ENCODE measurements at regions not wholly inside any gene's neighbourhood (a gene's known extent, or its start where the extent isn't known, plus 50 kb on each side); places are given as distances from the start of the nearest gene placed in this dataset.

- Histone ChIP-seq H4K20me1 (ENCODE audit: insufficient read depth, low read length) (no peaks in the 10 kb centered on the region), H3K4ac (ENCODE audit: low read depth, low read length) (no peak overlapping the region), H3K27me3 (ENCODE audit: control insufficient read depth, insufficient read depth, low read length) (no peaks in the 10 kb centered on the region), H3K9me1 (ENCODE audit: insufficient read depth, low read length) (no peaks in the 10 kb centered on the region), H3K14ac (replicated peaks; ENCODE audit: low read depth, low read length) (no peak overlapping the region), H2AFZ (replicated peaks; ENCODE audit: low read length, poor library complexity) (no peak overlapping the region), H2AK5ac (ENCODE audit: low read depth, low read length) (no peak overlapping the region), H2BK5ac (ENCODE audit: low read depth, low read length, poor library complexity, severe bottlenecking) (no peak overlapping the region), H3K23ac (ENCODE audit: low read depth, low read length) (no peak overlapping the region), H4K91ac (ENCODE audit: insufficient read depth, low read depth, low read length) (no peak overlapping the region), H2AK9ac (replicated peaks; ENCODE audit: low read depth, low read length, poor library complexity) (no peak overlapping the region), H2BK15ac (ENCODE audit: low read depth, low read length) (no peak overlapping the region), H2BK120ac (ENCODE audit: low read depth, low read length) (no peak overlapping the region), H3K4me3 (ENCODE audit: insufficient read depth, low read depth, low read length) (no peak overlapping the region), H4K5ac (ENCODE audit: low read depth, low read length) (no peak overlapping the region), H3K36me3 (ENCODE audit: control insufficient read depth, insufficient read depth, low read length) (no peaks in the 10 kb centered on the region), H4K8ac (ENCODE audit: low read depth in 2 of 2, low read length in 2 of 2) (no peak overlapping the region), H3K18ac (ENCODE audit: low read depth, low read length) (no peak overlapping the region), H3K27ac (ENCODE audit: insufficient read depth, low read length) (no peak overlapping the region), H3K56ac (ENCODE audit: extremely low read depth, insufficient read depth, low read length) (no peak overlapping the region), H3K9me3 (ENCODE audit: control insufficient read depth, insufficient read depth, low read length) (peaks cover 2% of the 10 kb centered on the region; the same call in 1 of the 2 replicates), H2BK20ac (ENCODE audit: low read depth, low read length) (no peak overlapping the region), H3K4me2 (ENCODE audit: low read depth, low read length) (no peak overlapping the region), H3K9ac (ENCODE audit: low read depth, low read length) (no peak overlapping the region), H3K79me1 (ENCODE audit: low read depth in 1 of 2, low read length in 2 of 2) (no peaks in the 10 kb centered on the region), H3K4me1 (ENCODE audit: control insufficient read depth, insufficient read depth, low read length) (no peaks in the 10 kb centered on the region)
- CTCF ChIA-PET, result no interaction called here
- BruUV-seq (replicated peaks), result no TSS peak
- TF ChIP-seq, protein P1, sequence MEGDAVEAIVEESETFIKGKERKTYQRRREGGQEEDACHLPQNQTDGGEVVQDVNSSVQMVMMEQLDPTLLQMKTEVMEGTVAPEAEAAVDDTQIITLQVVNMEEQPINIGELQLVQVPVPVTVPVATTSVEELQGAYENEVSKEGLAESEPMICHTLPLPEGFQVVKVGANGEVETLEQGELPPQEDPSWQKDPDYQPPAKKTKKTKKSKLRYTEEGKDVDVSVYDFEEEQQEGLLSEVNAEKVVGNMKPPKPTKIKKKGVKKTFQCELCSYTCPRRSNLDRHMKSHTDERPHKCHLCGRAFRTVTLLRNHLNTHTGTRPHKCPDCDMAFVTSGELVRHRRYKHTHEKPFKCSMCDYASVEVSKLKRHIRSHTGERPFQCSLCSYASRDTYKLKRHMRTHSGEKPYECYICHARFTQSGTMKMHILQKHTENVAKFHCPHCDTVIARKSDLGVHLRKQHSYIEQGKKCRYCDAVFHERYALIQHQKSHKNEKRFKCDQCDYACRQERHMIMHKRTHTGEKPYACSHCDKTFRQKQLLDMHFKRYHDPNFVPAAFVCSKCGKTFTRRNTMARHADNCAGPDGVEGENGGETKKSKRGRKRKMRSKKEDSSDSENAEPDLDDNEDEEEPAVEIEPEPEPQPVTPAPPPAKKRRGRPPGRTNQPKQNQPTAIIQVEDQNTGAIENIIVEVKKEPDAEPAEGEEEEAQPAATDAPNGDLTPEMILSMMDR (conservative IDR thresholded peaks at IDR 0.05; ENCODE audit: low read depth, low read length), result no peak
- TF ChIP-seq BHLHE40 (IDR thresholded peaks at IDR 0.05; ENCODE audit: low read depth, low read length) (no peak), MAZ (IDR thresholded peaks at IDR 0.05; ENCODE audit: borderline replicate concordance, low read depth, low read length) (no peak), MAFK (IDR thresholded peaks at IDR 0.05; ENCODE audit: low read depth, low read length) (no peak), RAD21 (IDR thresholded peaks at IDR 0.05; ENCODE audit: low read length) (no peak), MXI1 (IDR thresholded peaks at IDR 0.05; ENCODE audit: borderline replicate concordance, low read depth, low read length) (no peak), RCOR1 (IDR thresholded peaks at IDR 0.05; ENCODE audit: insufficient replicate concordance, low read length) (no peak), CHD1 (IDR thresholded peaks at IDR 0.05; ENCODE audit: low read depth, low read length) (no peak), SMC3 (IDR thresholded peaks at IDR 0.05; ENCODE audit: low read depth, low read length) (no peak), RFX5 (IDR thresholded peaks at IDR 0.05; ENCODE audit: low read depth, low read length) (no peak), FOS (IDR thresholded peaks at IDR 0.05; ENCODE audit: low read depth, low read length) (no peak), POLR2A (IDR thresholded peaks at IDR 0.05; ENCODE audit: low read depth, low read length) (no peak), NFE2L2 (IDR thresholded peaks at IDR 0.05; ENCODE audit: low read depth, low read length) (no peak)
- TF ChIP-seq, protein P2, sequence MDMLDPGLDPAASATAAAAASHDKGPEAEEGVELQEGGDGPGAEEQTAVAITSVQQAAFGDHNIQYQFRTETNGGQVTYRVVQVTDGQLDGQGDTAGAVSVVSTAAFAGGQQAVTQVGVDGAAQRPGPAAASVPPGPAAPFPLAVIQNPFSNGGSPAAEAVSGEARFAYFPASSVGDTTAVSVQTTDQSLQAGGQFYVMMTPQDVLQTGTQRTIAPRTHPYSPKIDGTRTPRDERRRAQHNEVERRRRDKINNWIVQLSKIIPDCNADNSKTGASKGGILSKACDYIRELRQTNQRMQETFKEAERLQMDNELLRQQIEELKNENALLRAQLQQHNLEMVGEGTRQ (IDR thresholded peaks at IDR 0.05; ENCODE audit: low read depth, low read length), result no peak
- TF ChIP-seq, protein P3, sequence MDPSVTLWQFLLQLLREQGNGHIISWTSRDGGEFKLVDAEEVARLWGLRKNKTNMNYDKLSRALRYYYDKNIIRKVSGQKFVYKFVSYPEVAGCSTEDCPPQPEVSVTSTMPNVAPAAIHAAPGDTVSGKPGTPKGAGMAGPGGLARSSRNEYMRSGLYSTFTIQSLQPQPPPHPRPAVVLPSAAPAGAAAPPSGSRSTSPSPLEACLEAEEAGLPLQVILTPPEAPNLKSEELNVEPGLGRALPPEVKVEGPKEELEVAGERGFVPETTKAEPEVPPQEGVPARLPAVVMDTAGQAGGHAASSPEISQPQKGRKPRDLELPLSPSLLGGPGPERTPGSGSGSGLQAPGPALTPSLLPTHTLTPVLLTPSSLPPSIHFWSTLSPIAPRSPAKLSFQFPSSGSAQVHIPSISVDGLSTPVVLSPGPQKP (IDR thresholded peaks at IDR 0.05; ENCODE audit: borderline replicate concordance, low read depth, low read length), result no peak
- in situ Hi-C loops (cut with MboI; ENCODE audit: low sequenced_read_pairs) (no loop called here), dilution Hi-C loops (cut with HindIII; ENCODE audit: low sequenced_read_pairs, unreplicated experiment) (no loop called here), intact Hi-C loops (cut with micrococcal nuclease) (no loop called here)
- POLR2A ChIA-PET (ENCODE audit: unreplicated experiment), result no interaction called here
- ATAC-seq (ENCODE audit: low read depth) (no peak), DNase-seq (no peak)
- no CpG with 5 or more reads among the region's 3 CpGs for WGBS, 2 experiments (ENCODE audit: extremely low coverage in 2 of 2, insufficient read length in 1 of 2)
Measured at GRCh38 chr5:136434795-136435194, 69.5 kb upstream of the TRPC7 start.

All from IMR-90 (cell line).